Activated CD8-positive, alpha-beta memory T cell treated with anti-CD3 and anti-CD28 coated beads for 24 hours (primary cell): ENCODE measurements at regions not wholly inside any gene's neighbourhood (a gene's known extent, or its start where the extent isn't known, plus 50 kb on each side); places are given as distances from the start of the nearest gene placed in this dataset.

Source experiments
- DNase-seq: peaks from one replicate; pipeline ENCODE4 v3.0.0-alpha.2; 2020

DNA sequence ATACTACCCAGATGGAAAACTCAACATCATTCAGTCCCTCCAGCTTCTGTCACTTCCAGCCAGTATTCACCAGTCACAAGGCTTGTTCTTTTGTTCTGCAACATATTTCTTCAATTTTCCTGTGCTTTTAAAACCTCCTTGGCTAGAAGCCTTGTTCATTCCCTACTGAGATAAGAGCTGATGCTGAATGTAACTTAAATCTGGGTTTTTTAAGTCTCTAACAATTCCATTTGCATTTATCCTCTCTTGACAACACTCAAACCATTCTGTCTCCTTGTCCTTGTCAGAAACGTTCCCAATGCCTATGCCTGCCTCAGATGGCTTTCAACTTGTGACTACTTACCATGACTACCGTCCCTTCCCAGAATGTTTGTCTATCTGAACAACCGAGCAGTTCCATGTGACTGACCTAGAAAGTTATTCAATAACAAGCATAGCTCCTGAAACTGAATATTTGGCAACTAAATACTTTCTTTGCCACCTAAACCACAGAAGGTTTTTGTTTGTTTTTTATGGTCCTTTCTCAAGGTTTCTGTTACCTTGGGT is 682.9 kb upstream of the GALNTL6 start:
- DNase-seq: no peak

DNA sequence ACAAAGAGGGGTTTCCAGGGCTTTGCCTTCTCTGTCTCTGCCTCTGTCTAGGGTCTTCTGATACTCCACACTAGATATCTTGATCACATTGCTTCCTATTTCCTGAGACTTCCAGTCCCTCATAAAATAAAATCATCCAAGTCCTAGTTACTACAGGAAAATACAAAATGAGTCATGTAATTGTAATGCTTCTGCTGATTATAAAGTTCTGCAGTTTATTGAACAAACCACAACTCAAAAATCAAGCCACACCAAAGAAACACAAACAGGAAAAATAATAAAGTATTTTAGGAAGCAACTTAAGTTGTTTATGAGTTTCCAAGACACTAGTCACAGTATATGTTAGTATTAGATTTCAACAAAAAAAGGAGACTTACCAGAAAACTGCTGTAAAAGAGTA is 695.1 kb upstream of the GALNTL6 start:
- DNase-seq: no peak

DNA sequence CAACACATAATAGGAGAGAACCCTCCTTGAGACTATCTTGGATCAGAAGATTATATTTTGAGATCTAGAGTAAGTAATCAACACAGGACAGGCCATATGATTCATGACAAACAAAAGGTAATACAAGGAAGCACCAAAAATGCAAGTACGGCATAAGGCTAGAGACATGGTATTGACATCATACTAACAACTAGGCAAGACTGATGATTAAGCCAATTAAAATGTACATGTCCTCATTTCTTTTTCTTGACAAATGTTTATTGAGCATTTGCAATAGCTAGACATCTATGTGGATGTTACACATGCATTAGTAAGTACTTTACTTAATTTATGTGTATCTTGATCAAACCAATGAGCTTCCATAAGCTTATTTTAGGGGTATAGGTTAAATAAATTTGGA is 695.7 kb upstream of the GALNTL6 start:
- DNase-seq: no peak

DNA sequence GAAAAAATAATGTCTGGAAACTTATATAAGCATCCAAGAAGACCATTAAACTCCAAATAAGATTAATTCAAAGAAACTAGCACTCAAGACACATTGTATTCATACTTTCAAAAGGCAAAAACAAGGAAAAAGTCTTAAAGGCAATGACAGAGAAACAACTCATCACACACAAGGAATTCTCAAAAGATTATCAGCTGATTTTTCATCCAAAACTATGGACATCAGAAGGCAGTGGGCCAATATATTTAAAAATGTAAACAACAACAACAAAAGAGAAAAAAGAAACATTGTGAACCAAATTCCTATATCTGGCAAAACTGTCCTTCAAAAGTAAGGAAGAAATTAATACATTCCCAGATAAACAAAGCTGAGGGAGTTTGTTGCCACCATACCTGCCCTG is 711.4 kb upstream of the GALNTL6 start:
- no peak for DNase-seq

DNA sequence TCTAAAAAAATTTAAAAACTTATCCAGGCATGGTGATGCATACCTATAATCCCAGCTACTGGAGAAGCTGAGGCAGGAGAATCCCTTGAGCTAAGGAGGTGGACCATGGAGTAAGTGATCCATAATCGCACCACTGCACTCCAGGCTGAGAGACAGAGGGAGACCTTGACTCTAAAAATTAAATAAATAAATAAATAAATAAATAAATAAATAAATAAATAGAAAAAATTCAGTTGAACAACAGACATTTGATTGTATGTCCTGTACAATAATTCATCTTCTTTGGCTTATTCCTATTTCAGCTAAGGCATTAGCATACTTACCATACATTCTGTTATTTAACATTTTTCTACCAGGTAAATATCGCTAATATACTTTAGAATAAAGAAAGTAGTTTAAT is 726.1 kb upstream of the GALNTL6 start:
- no peak for DNase-seq

DNA sequence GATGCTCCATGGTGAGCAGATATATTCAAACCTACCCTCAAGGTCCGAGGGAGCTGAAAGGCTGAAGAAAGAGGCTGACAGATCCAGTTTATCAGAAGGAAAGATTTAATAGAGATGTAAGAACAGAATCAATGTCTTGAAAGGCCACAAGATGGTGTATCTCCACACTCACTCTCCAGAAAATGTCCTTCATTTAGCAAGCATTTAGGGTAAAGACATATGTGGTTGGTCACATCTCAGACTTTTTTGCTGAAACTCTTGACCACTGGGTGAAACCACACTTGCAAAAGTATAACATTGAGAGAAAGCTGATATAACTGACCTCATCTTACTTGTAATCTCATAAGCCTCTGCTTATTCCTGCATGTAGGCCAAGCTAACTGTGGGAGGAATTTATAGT is 745.8 kb upstream of the GALNTL6 start:
- DNase-seq: no peak

DNA sequence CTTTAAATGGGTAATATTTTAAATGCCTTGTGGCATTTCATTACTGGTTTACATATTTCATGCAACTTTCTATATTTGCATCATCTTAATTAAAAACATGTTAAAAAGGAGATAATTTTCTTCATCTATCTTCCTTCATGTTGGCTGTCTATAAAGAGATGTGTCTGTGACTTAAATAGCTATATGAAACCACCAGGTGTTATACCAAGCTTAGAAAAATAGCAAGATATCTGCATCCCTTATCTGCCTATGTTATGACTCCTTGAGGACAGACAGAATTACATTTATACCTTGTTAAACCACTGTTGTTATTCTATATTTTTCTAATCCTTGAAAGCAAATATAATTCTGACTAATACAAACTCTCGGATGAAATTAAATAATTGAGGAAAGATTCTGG is 763.8 kb upstream of the GALNTL6 start:
- no peak for DNase-seq

DNA sequence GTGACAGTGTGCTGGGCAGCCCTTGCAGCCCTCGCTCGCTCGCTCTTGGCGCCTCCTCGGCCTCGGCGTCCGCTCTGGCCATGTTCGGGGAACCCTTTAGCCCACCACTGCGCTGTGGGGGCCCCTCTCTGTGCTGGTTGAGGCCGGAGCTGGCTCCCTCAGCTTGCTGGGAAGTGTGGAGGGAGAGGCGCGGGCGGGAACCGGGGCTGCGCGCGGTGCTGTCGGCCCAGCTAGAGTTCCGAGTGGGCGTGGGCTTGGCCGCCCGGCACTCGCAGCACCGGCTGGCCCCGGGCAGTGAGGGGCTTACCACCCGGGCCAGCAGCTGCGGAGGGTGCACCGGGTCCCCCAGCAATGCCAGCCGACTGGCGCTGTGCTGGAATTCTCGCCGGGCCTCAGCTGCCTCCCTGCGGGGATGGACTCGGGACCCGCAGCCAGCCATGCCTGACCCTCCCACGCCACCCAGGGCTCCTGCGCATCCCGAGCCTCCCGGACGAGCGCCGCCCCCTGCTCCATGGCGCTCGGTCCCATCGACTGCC is 770.1 kb upstream of the GALNTL6 start:
- no peak for DNase-seq

DNA sequence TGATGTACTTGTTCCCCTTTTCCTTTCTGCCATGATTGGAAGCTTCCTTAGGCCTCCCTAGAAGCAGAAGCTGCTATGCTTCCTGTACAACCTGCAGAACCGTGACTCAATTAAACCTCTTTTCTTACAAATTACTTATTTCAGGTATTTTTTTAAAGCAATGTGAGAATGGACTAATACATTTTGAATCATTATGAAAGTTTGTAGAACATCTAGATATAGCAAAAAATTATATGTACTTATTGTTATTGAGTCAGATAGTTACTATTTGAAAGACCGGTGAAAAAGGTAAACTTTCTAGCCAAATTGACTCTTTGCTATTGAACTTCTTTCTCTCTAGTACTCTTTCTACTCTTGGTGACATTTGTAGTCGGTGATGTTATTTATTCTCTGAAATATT is 777.3 kb upstream of the GALNTL6 start:
- no peak for DNase-seq

DNA sequence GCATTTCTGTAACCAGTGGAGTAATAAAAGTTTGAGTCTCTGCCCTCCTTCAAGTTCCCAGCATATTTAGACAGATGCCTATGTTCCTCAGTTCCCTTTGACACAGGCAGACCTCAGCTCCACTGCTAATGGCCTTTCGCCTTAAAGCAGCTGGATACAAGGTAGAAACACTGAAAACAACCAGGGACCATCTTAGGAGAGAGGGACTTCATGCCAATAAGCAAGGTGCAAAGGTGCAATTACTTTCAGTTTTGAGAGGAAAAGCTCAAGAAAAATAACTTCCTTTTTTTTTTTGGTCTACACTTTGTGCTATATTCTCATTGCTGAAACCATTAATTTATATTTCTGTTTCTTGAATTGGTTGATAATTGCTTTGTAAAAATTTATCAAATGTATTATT is 781.9 kb upstream of the GALNTL6 start:
- DNase-seq: no peak

DNA sequence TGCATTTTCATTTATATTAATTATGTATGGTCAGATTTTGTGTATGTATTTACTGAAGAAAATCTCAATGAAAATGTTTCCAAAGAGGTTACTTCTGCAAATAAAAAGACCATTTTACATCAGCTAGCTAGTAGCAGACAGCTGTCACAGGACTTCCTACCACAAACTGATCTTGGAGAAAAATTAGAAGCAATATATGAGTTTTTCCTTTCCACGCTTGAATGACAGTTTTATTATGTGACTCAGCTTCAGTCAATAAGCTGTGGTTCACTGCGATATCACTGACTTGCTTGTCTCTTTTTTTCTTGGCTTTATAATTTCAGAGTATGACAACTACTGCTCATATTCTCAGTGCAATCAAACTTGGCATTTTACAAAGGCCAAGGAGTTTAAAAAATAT is 787.4 kb upstream of the GALNTL6 start:
- no peak for DNase-seq

DNA sequence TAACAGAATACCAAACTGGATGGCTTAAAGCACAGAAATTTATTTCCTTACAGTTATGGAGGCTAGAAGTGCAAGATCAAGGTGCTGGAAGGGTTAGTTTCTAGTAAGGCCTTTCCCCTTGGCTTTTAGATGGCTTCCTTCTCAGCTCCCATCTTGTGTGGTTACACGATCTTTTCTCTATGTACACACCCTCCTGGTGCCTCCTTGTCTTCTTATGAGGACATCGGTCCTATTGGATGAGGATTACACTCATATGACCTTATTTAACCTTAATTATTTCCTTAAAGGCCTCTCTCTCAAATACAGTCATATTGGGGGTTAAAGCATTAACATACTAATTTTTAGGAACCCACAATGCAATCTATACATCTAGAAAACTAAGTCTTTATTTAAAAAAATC is 787.9 kb upstream of the GALNTL6 start:
- no peak for DNase-seq

DNA sequence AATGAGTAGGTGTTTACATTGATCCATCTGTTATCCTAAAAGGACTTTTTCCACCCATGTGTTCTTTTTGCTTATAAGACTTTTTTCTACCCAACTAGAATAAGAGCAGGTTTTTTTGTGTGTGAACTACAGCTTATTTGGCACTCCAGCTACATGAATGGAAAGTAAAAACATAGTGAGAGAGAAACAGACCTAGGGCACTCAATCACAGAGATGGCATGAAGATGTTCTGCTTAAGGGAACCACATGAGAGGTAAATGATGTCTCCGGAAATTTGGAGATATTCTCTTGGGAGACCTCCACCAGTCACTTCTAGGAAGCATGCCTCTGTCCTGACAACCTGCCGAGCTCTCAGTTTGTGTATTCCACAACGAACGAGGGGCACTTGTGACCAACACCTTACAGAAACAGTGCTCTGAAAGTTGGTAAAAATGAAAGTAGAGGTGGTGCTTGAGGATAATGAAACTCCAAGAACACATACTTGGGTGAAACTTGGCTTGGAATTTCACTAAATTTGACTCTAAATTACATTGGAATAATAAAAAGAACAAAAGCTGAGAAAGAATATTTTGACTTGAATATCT is 788.4 kb upstream of the GALNTL6 start:
- no peak for DNase-seq

DNA sequence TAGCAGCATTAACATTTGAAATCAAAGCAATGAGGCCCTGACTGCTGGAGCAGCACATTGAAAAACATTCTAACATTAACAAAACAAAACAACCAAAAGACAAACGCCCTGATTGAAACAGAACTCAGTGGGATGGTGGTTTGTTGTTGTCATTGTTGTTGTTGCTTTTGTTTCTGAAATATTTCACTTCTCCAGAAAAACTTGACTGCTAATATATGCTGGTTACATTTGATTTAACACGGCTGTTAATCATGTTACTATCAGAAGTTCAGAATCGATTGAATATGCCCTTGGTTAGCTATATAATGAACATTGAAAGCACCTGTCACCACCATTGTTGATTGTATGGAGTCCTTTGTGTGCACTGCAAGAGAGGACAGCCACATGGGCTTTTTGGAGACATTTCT is 790.4 kb upstream of the GALNTL6 start:
- DNase-seq: no peak

DNA sequence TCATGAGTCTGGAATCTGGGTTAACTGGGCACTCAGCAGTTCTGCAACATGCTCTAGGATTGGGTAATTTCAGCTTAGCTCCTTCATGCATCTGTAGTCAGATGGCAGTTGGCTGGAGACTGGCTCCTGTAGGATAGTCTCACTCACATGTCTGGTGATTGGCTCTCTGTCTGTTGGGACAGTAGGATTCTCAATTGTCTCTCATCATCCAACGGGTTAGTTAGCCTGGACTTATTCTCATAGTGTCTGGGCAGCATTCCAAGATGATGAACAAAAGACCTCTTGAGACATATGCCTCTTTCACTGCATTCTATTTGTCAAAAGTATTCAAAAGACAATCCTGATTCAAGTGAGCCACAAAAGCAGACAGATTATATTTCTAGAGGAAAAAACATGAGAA is 795.6 kb upstream of the GALNTL6 start:
- DNase-seq: no peak

DNA sequence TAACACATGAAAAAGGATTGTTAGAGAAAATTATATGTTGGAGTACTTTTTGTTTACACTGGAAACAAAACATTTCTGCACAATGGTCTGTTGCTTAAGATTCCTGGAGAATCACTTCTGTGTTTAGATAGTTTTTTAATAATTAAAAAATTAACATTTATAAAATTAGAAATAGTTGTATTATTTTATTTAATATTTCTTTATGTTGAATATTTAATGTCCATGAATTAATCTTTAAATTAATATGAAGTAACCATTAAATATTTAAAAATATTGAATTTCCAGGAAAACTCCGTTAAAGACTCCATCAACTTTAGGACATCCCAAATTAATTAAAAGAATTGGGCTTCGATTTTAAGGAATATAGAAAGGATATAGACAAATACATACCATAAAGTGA is 797.1 kb upstream of the GALNTL6 start:
- no peak for DNase-seq

DNA sequence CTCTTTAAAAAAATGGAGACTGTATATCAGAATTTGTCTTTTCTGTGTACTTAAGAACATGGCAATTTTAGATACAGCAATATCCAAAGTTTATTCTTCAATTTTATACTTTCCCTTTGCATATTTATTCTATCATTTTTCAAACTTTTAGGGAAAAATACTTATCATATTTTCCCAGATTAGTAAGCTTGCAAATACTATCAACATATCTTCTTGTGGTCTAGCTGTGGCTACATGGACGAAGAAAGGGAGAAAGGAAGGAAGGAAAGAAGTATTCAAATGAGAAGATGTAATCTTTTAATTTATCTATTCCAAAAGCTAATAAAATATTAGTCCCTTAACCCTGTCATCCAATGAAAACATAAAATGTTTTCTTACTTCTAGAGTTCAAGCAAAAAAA is 797.8 kb upstream of the GALNTL6 start:
- no peak for DNase-seq

DNA sequence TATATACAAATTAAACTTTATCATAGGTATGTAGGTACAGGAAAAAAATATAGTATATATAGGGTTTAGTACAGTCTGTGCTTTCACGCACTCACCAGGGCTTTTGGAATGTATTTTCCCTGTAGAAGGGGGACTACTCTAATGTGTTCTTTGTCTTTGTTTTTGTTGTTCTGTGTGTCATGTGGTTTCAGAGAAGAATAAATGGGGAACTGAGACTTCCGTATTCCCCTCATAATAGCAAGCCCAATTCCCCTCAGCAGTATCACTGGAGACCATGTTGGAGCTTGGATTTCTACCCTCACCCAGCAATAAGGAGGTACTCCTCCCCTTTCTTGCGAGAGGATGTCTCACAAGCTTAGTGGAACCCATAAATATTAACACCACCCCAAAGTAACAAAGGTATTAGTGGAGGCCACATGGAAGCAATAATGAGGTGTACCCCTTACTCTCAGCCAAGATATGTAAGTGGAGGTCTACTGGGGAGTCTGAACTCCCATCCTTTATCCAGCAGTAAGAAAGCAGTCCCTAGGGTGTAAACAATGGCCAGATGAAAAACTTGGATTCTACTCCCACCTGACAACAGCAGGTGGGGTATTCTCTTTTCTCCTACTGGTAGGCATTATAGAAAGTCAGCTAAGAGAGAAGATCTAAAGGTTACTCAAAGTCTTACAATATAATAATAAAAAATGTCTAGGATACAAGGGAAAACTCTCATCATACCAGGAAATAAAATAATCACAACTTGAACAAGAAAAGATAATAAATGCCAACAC is 805.4 kb upstream of the GALNTL6 start:
- DNase-seq: no peak

DNA sequence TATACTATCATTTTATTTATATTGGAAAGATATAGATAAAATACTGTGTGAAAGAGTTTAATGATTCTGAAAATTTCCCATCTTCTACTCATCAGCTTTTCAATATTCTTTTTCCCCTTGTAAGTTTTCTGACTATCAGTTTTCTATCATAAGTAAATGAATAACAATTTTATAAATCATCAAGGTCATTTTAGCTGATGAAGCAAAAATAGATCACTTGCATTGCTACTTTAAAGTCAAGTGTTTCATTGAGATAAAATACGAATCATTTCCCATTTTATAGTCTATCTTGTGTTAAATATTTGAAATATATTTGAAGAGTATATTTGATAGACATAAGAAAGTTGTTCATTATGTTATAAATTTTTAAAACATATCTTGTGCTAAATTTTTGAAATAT is 811.0 kb upstream of the GALNTL6 start:
- no peak for DNase-seq

DNA sequence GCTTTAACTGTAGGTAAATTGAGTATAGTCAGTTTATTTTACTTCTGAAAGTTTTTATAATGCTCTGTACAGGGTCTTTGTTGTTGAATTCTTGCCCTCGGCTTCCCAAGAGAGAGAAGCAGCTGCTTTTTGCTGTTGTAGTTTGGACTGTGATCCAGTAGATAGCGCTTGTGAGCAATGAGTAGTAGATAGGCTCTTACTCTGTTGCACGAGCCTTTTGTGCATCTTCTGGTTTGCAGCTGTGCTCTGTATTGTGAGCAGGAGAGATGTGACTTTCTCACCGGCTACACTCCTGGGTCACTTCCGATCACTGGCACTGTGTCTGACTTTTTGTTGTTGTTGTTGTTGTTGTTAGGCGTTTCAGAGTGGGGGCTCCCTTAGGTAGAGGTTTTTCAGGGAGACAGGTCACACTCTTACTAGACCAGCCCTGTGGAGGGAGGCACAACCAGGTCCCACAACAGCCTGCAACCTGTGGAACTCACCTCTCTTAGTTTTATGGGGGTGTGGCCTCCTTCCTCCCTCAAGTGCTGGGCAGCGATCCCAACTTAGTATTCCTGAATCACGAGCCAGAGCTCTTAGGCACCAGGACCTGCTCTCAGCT is 822.1 kb upstream of the GALNTL6 start:
- no peak for DNase-seq

DNA sequence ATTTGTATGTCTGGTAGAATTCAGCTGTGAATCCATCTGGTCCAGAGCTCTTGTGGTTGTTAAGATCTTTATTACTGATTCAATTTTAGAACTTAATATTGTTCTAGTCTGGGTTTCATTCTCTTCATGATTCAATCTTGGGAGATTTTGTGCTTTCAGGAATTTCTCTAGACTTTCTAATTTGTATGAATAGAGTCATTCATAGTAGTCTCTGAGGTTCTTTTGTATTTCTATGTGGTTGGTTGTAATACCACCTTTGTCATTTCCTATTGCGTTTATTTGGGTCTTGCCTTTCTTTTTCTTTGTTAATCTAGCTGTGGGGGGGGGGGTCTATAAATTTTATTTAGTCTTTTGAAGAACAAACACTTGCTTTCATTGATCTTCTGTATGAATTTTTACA is 824.8 kb upstream of the GALNTL6 start:
- DNase-seq: no peak

DNA sequence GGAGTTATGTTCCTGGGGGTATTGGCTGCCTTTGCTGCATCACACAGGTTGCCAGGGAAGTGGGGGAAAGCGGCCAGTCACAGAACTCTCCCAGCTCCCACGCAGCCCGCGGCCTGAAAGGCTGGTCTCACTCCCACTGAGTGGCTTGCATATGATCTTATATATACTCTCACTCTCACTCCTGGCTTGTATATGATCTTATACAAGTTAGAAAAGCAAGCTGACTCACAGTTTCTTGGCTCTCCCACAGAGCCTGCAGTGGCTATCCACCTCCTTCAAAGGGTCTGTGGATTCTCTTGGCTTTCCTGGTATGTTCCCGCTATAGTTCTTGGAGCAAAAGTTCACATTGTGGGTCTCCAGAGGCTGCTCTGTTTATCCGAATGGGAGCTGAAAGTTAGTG is 833.5 kb upstream of the GALNTL6 start:
- no peak for DNase-seq

DNA sequence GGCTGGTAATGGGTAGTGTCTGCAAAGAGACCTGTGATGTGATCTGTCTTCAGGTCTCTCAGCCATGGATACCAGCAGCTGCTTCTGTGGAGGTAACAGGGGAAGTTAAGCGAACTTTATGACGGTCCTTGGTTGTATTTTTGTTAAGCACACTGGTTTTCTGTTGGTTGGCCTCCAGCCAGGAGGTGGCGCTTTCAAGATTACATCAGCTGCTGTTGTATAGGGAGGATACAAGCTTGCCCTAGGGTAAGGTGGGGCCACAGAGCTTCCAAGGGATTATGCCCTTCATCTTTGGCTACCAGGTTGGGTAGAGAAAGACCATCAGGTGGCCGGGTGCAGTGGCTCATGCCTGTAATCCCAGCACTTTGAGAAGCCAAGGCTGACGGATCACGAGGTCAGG is 834.2 kb upstream of the GALNTL6 start:
- no peak for DNase-seq

DNA sequence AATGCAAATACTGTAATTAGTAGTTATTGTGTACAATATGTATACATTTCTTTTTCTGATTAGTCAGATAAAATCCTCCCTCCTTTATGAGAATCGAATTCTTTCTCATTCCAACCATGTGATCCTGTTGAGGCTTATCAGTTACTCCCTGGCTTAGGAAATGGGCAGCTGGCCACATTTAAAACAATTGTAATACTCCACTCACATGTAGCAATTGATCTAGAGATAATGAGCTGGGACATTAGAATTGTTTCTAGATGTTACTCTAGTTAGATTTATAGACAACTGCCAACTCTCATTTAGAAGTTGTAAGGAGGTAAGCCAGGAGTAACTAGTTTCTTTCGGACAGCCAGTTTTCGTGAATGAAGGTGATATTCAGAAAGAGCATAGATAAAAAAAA is 859.3 kb upstream of the AADAT start:
- DNase-seq: no peak
